ENCODE measurements at regions not wholly inside any gene's neighbourhood (a gene's known extent, or its start where the extent isn't known, plus 50 kb on each side); places are given as distances from the start of the nearest gene placed in this dataset.

DNA sequence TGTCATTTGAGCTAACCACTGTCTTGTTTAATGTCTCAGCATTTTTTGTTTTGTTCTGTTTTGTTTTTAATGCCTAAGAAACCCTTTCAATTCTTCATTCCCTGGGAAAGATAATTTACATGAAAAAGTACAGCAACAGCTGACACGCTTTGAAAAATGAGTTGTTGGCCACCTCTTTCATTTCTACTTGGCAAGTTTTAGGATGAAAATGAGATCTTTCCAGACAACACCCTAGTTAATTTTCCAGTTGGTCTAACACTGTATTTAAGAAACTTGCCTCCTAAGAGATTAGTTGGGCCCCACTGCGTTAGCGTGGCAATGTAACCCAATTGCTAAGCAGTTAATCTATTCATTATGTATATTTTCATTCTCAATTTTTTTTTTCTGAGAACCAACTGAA lies 194.0 kb upstream of the LRRN1 start:
- WGBS = 36% methylated on average over 3 of the region's 3 CpGs
- Histone ChIP-seq H3K27ac (replicated peaks in 1 of 4) (no peak overlapping the region), H3K36me3 (no peaks in the 10 kb centered on the region), H3K27me3 (no peaks in the 10 kb centered on the region), H3K4me1 (peaks cover 0 to 20% (median 12%) of the 10 kb centered on the region in 4 donors), H3K4me3 (no peak overlapping the region), H3K9me3 (peaks cover 0 to 3% (median 0%) of the 10 kb centered on the region in 4 donors)
- intact Hi-C loops (cut with DNase I) = no loop called here
- TF ChIP-seq POLR2A (IDR thresholded peaks at IDR 0.05; ENCODE audit: low read depth) (no peak), EP300 (IDR thresholded peaks at IDR 0.05) (no peak), POLR2AphosphoS5 (IDR thresholded peaks at IDR 0.05) (no peak)
- TF ChIP-seq, protein P1, sequence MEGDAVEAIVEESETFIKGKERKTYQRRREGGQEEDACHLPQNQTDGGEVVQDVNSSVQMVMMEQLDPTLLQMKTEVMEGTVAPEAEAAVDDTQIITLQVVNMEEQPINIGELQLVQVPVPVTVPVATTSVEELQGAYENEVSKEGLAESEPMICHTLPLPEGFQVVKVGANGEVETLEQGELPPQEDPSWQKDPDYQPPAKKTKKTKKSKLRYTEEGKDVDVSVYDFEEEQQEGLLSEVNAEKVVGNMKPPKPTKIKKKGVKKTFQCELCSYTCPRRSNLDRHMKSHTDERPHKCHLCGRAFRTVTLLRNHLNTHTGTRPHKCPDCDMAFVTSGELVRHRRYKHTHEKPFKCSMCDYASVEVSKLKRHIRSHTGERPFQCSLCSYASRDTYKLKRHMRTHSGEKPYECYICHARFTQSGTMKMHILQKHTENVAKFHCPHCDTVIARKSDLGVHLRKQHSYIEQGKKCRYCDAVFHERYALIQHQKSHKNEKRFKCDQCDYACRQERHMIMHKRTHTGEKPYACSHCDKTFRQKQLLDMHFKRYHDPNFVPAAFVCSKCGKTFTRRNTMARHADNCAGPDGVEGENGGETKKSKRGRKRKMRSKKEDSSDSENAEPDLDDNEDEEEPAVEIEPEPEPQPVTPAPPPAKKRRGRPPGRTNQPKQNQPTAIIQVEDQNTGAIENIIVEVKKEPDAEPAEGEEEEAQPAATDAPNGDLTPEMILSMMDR (IDR thresholded peaks at IDR 0.05) = no peak
- DNase-seq (ENCODE audit: extremely low spot score) = no peak

DNA sequence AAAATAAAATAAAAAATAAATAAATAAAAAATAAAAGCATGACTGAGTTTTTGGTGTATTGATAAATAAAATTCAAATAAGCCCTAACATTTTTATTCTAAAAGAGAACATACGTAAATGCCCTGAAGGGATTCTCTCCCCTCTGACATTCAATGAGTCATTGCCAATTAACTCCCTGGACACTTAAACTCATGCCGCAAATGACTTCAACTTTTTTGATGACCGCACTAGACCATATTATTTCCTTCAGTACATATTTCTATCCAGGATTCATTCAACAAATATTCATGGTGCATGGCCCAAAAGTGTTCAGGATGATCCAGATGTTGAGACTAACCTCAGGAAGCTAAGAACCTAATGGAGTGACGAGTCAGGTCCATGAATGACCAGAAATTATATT lies 195.9 kb upstream of the LRRN1 start:
- DNase-seq (ENCODE audit: extremely low spot score) = no peak
- Histone ChIP-seq H3K36me3 (no peaks in the 10 kb centered on the region), H3K27ac (replicated peaks in 1 of 4) (no peak overlapping the region), H3K4me1 (peaks cover 0 to 20% (median 12%) of the 10 kb centered on the region in 4 donors), H3K27me3 (no peaks in the 10 kb centered on the region), H3K4me3 (no peak overlapping the region), H3K9me3 (no peaks in the 10 kb centered on the region)
- TF ChIP-seq POLR2A (IDR thresholded peaks at IDR 0.05; ENCODE audit: low read depth) (no peak), EP300 (IDR thresholded peaks at IDR 0.05) (no peak), POLR2AphosphoS5 (IDR thresholded peaks at IDR 0.05) (no peak)
- TF ChIP-seq, protein P1 (IDR thresholded peaks at IDR 0.05) = no peak
- 94% methylated on average over 4 of the region's 4 CpGs for WGBS
- intact Hi-C loops (cut with DNase I) = no loop called here

DNA sequence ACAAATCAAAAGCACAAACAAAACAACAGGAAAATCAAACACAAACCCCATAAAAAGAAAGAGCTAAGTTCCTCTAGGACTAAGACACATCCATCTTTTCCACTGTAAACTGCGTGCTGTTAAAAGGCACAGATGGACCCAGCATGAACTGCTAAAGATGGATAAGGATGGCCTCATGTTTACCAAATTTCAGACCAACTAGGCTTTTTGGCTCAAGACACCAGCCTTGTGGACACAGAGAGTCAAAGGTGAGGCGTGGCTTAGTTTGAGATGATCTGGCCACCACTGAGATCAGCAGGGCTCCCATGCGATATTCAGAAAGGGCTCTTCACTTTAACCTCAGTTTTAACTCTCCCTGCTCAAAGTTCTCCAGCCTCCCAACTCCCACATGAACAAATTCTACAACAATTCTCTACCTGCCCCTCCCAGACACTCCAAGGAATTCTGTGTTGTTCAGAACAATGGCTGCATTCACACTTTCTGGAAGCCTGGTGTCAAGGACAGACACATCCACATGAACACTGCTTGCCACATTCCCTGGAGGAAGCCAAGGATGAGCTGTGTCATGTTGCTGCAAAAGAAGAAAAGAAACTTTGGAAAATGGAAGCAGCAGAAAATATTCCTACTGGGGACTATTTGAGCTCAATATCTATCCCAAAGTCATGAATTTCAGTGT lies 198.4 kb upstream of the LRRN1 start:
- intact Hi-C loops (cut with DNase I) = no loop called here

DNA sequence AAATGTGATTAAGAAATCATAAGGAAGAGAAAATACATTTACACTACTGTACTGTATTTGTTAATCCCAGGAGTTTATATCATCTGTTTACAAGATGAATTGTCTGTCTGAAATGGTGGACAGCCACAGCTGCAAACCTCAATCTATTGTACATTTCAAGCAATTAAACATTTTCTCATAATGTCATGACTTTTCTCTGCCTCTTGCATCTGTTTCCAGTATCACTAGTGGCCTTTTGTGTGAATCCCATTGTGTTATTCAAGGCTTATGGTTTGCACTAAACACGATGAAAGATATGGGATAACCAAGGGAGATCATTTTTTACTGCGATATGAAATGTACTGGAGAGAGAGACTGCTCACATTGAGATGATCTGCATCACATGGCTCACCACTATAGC lies 200.2 kb upstream of the LRRN1 start:
- H3K27me3 ChIP-seq = no peaks in the 10 kb centered on the region
- no peaks in the 10 kb centered on the region for H3K36me3 ChIP-seq
- H3K4me3 ChIP-seq = no peak overlapping the region
- H3K27ac ChIP-seq (replicated peaks in 1 of 4) = no peak overlapping the region
- H3K4me1 ChIP-seq = no peaks in the 10 kb centered on the region
- intact Hi-C loops (cut with DNase I) = no loop called here
- 60% methylated on average over 2 of the region's 2 CpGs for WGBS
- TF ChIP-seq, protein P1 (IDR thresholded peaks at IDR 0.05) = no peak
- TF ChIP-seq POLR2AphosphoS5 (IDR thresholded peaks at IDR 0.05) (no peak), POLR2A (IDR thresholded peaks at IDR 0.05; ENCODE audit: low read depth) (no peak), EP300 (IDR thresholded peaks at IDR 0.05) (no peak)
- no peaks in the 10 kb centered on the region for H3K9me3 ChIP-seq
- no peak for DNase-seq (ENCODE audit: extremely low spot score)

More for the DNA sequence above, 198.4 kb upstream of the LRRN1 start:
- TF ChIP-seq POLR2A (IDR thresholded peaks at IDR 0.05; ENCODE audit: low read depth) (no peak), EP300 (IDR thresholded peaks at IDR 0.05) (no peak), POLR2AphosphoS5 (IDR thresholded peaks at IDR 0.05) (no peak)
- TF ChIP-seq, protein P1 (IDR thresholded peaks at IDR 0.05) = no peak
- peaks cover 0 to 14% (median 12%) of the 10 kb centered on the region in 4 donors for H3K4me1 ChIP-seq
- no peaks in the 10 kb centered on the region for H3K36me3 ChIP-seq
- no peak overlapping the region for H3K4me3 ChIP-seq
- no peaks in the 10 kb centered on the region for H3K27me3 ChIP-seq
- H3K9me3 ChIP-seq = no peaks in the 10 kb centered on the region
- 82% methylated on average over 3 of the region's 3 CpGs for WGBS
- no peak overlapping the region for H3K27ac ChIP-seq (replicated peaks in 1 of 4)
- no peak for DNase-seq (ENCODE audit: extremely low spot score)

DNA sequence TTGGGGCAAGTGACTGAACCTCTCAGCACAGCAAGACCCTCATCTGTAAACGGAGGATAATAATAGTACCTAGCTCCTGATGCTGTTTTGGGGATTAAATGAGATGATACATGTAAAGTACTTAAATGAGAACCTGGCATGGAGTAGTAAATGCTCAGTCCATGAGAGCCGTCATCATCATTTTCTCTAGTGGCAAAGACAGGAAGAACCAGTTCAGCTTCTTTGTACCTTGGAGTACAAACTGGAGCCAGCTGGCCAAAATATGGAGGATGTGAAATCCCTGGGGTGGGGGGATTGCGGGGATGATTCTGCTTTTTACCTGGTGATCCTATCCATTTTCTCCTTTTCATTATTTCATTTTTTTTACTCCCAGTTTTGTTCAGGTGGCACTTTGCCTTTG lies 204.2 kb upstream of the LRRN1 start:
- no peaks in the 10 kb centered on the region for H3K36me3 ChIP-seq
- TF ChIP-seq EP300 (IDR thresholded peaks at IDR 0.05) (no peak), POLR2A (IDR thresholded peaks at IDR 0.05; ENCODE audit: low read depth) (no peak), POLR2AphosphoS5 (IDR thresholded peaks at IDR 0.05) (no peak)
- TF ChIP-seq, protein P1 (IDR thresholded peaks at IDR 0.05) = no peak
- peaks cover 0 to 6% (median 0%) of the 10 kb centered on the region in 4 donors for H3K9me3 ChIP-seq
- no peaks in the 10 kb centered on the region for H3K4me1 ChIP-seq
- 98% methylated on average over 3 of the region's 3 CpGs for WGBS
- H3K27ac ChIP-seq (replicated peaks in 1 of 4) = no peak overlapping the region
- no peaks in the 10 kb centered on the region for H3K27me3 ChIP-seq
- H3K4me3 ChIP-seq = no peak overlapping the region
- DNase-seq (ENCODE audit: extremely low spot score) = no peak
- intact Hi-C loops (cut with DNase I) = no loop called here
